Caki2 (cell line): ENCODE measurements at regions not wholly inside any gene's neighbourhood (a gene's known extent, or its start where the extent isn't known, plus 50 kb on each side); places are given as distances from the start of the nearest gene placed in this dataset.
"Not testable (repeated sequence)": the region's sequence is repeated elsewhere in the genome, so short reads cannot be mapped to it uniquely, and the experiment has no call there.

Experiments
- DNase-seq: peaks from one replicate; pipeline ENCODE4 v3.0.0-alpha.2; 2015; ENCODE audit warnings: low read depth
- in situ Hi-C: cut with HindIII; loops from 2 replicates; pipeline ENCODE4 v1.10.0; 2016; ENCODE audit warnings: low sequenced_read_pairs, low pct_unique_long_range_greater_than_20kb, mixed read lengths

DNA sequence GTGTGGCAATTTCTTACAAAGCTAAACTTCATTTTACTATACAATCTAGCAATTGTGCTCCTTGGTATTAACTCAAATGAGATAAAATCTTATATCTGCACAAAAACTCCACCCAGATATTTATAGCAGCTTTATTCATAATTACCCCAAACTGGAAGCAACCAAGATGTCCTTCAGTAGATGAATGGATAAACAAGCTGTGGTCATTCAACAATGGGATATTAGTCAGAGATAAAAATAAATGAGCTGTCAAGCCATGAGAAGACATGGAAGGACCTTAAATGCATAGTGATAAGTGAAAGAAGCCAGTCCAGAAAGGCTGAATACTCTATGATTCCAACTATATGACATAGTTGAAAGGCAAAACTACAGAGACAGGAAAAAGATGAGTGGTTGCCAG lies 98.9 kb upstream of the BMP2 start:
- no peak for DNase-seq
- in situ Hi-C loops = no loop called here

DNA sequence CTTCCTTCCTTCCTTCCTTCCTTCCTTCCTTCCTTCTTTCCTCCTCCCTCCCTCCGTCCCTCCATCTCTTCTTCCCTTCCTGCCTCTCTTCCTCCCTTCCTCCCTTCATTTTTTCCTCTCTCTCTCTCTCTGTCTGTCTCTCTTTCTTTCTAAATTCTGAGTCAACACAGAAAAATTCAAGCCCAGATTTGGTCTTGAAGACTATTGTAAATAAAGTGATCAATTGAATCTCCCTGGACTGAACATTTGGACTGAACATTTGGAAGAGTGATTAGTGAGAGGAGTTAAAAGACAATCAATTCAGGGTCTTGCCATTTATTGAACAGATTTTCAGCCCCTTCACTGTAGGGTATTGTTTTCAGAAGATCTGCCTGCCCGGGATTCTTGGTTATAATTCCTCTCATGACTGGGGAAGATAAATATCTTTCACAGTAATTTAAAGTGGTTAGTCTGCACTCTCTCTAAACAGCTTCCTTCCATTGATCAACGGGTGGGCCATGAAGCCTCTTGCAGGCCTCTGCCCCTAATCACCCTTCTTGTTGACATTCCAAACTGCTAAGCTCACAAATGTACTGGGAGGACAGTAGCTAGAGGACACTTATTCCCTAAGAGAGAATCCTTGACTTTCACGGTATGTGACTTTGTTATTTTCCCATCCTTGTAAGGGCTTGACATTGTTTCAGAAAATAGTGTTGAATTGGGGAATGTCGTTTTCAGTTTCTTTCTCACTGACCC lies 101.7 kb upstream of the BMP2 start:
- peak; percentile 12 for DNase-seq
- in situ Hi-C loops = no loop called here

DNA sequence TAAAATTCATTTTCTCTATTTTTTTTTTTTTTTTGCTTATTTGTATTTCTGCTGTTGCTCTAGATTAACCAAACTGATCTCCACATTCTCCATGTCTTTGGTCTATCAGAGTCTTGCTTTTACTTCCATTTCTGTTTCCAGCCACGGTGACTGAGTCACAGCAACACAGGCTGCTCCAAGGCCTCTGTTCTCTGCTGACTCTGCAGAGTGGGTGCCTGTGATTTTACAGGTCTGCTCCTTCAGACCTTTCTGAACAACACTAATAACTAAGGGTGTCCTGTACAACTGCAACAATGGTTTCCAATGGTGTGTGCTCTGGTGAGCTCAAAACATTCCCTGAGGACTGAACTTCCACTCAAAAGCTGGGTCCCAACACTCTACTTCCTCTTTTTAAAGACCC lies 102.3 kb upstream of the BMP2 start:
- no peak for DNase-seq
- in situ Hi-C loops = no loop called here

DNA sequence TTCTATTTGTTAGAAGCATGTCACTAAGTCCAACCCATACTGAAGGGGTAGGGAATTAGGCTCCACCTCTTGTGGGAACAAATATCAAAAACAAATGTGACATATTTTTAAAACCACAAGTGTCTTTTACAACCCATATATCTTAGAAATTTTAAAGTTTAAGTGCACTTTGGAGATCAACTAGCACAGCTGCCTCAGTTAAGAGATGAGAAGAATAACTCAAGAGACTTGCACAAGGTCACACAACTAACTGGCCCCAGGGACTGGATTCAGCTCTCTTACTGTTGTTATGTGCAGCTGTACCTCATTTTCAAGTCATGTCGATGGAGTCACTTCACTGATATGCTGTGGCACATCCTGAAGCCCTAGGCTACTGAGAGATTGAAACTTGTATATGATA lies 102.9 kb upstream of the BMP2 start:
- in situ Hi-C loops = no loop called here

DNA sequence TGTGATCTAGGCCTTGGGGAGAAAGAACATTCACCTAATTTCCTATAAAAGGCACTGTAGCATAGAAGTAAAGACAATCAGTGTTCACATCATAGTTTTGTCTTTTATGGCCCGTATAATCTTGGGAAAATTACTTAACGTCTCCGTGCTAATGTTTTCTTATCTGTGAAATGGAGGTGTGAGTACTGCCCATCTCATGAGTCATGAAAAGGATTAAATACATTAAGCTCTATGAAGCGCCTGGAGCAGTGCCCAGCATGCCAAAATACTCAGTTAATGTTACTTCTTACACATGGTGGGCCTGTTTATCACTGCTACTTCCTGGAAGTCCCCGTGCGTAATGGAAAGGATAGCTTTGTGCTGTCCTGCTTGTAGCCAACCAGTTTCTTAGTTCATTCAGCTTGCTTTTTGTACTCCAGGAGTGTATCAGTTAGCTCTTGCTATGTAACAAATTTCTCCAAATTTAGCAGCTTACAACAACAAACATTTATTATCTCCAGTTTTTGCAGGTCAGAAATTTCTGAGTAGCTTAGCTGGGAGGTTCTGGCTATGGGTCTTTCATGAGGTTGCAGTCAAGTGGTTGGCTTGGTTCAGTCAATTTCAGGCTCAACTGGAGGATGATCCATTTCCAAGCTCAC lies 103.6 kb upstream of the BMP2 start:
- in situ Hi-C loops = no loop called here
- peak; percentile 55 for DNase-seq

More for the DNA sequence above, 102.9 kb upstream of the BMP2 start:
- no peak for DNase-seq

DNA sequence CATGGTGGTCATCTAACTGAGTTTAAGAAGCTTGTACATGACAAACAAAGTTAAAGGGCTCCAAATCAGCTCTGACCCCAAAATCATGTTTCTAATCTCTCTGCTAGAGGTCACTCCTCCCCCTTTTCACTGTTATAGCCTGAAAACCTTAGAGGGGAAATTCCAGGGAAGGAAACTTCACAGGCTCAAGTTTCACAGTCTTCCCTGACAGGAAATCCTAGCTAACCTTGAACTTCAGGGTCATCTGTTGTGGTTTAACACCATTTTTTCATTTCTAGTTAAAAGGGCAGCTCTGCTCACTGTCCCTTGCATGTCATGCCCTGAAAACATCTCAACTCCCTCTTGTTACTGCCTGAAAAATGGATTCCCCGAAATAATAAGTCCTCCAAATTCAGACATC lies 104.4 kb upstream of the BMP2 start:
- in situ Hi-C loops = no loop called here
- peak; percentile 9 for DNase-seq

DNA sequence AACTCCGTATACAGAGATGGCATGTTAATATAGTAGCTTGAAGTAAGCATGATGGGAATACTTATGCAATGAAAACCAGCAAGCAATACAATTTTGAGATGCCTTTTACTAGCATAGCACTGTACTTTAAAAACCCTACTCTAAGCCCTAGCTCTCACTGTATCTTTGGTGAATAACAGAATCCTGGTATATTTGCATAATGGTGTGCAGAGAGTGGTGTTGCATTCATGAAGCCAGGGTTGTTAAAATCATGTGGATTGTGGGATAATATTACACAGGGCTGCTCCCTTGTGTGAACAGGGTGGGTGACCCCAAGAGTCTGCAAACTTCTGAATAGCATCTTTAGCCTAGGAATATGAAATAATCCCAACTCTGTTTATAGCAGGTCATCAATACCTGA lies 105.2 kb upstream of the BMP2 start:
- in situ Hi-C loops = no loop called here
- DNase-seq = no peak

DNA sequence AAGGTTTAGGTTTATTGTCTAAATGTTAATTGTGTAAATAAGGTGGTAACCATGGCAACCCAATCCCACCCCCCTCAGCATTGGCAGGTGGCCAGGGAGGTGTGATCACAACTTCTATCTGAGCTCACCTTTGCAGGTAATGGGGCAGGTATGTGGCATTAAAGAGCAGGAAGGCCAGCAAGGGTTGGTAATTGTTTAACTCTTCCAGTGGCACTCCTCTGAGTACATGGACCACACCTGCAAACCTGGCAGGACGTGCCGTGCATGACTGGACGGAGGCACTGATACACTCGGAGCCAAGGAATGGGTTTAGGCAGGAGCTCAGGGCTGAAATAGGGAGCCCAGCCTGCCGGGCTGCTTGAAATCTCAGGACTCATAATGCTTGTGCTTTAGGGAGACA lies 107.0 kb upstream of the BMP2 start:
- in situ Hi-C loops = no loop called here

DNA sequence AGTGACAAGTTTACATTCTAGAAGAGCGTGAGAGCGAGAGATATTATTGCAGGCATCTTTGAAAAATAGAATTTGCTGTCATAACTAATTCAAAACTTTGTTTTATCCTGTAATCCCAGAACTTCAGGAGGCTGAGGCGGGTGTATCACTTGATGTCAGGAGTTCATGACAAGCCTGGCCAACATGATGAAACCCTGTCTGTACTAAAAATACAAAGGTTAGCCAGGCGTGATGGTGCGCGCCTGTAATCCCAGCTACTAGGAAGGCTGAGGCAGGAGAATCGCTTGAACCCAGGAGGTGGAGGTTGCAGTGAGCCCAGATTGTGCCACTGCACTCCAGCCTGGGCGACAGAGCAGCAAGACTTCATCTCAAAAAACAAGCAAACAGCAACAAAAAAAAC lies 108.6 kb upstream of the BMP2 start:
- DNase-seq, in situ Hi-C loops: not testable (repeated sequence)

More for the DNA sequence above, 107.0 kb upstream of the BMP2 start:
- no peak for DNase-seq

DNA sequence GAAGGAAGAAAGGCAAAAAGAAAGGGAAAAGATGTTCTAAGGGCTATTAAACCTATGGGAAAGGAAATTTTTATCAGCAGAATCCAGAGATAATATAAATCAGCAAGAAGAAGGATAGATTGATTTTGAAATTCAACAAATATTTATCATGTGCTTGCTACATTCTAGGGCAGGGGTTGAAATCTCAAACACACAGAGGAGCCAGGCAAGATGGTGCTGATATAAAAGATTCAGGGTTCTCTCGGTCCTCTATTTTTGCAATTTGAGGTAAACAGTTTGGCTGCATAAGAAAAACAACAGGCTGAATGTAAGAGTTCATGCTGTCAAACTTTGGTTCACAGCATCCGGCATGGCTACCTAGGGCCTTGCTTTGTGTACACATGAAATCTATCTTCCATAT lies 109.6 kb upstream of the BMP2 start:
- no peak for DNase-seq
- in situ Hi-C loops = no loop called here

DNA sequence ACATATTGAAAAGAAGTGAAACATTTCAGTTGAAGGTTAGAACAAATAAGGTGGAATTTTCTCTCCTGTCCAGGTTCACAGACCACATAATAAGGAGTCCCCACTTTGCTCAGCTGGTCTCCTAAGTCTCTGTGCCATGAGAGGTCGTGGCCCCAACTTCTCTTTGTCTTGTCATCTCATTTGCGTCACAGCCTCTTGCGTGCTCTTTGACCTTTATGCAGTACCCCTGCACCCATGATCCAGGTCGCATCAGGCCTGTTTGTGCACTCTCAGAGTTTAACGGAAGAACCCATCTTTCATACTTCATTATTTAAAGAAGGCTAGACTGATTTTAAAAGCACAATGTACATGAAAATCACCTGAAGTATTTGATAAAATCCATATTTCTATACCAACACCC lies 110.4 kb upstream of the BMP2 start:
- no peak for DNase-seq
- in situ Hi-C loops = no loop called here

DNA sequence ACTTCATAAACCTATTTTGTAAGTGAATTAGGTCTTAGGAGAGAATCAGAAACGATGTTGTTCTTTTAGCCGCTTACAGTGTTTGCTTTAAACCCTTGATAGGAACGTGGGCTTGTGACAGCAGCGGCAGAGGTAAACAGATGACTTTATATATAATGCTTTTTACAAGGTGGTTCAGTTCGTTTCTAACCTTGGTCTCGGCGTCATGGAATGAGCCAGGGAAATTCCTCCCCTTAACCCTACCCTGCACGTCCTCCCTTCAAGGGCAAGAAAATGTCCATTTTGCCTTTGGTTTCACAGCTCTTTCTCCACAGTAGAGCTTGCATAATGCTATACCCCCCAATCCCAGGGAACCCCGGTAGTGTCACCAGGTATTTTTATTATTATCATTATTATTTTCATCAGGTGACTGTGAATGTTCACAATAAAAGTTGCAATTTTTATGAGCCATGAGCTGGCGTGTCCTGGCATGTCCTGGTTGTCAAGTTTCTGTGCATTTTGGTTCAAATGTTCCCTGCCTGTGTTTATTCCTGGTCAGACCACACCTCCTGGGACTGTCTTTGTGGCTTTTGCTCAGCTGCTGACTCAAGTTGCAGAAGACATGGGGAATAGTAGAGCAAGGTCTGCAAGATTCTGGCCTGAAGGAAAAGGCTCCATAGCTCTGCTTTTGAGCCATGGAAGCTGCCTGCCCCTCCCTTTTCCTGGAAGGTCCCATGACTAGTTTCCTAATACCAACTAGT lies 112.8 kb upstream of the BMP2 start:
- in situ Hi-C loops = no loop called here

DNA sequence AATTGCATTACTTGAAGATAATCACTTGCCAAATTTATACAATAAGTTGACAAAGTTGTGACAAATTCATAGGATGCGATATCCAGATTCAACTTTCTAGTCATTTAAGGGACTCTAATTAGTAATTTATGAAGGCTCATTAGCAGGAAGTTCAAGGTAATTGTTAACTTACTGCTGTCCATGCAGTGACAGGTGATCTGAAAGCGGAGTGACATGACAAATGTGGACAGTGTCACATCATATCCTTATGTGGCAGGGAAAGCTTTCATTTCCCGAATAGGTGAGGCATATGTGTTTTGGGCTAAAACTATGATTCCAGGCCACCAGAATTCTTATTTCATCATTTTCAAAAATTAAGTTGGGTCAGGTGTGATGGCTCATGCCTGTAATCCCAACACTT lies 115.9 kb upstream of the BMP2 start:
- no peak for DNase-seq
- in situ Hi-C loops = no loop called here

More for the DNA sequence above, 112.8 kb upstream of the BMP2 start:
- no peak for DNase-seq

DNA sequence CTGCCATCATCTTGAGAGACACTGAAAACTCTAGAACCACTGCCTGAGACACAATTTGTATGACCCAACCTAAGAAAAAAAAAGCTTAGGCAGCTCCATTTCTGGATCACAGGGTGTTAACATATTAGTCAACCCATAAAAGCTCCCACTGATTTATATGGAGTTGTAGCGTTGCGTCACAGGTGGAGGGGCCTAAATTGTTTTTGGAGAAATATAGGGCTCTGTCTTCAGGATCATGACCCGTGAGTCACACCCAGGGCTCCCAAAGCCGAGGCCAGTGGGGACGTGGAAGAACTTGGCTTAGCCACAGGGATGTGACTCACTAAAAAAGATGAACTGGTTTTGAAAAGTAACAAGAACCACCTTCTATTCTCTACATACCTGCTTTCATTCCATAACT lies 116.5 kb upstream of the BMP2 start:
- in situ Hi-C loops = no loop called here
- DNase-seq = peak; percentile 56

DNA sequence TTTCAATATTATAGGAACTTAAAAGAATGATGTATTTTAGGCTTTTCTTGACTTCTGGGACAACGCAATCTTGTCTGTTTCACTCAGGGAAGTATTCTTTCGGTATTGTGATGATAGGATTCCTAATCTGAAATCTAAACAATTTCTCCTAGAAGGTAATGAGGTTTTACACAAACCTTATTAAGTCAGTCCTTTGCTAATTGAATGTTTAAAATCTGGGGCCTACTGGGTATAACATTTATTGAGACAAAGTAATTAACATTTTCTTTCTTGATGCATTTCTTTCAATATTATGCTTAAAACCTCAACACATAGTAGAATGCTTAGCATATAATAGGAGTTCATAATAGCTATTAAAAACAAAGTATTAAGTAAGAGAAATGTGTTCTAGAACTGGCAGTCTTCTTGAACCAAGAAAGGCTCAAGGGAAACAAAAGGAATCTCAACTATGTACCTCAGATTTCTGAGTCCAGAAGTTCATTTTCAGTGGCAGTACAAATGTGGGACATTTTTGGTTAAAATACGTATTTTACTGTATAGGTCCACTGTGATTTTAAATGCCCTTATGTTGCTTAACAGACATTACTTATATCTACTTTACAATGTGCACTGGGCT lies 121.4 kb upstream of the BMP2 start:
- in situ Hi-C loops = no loop called here
- no peak for DNase-seq

DNA sequence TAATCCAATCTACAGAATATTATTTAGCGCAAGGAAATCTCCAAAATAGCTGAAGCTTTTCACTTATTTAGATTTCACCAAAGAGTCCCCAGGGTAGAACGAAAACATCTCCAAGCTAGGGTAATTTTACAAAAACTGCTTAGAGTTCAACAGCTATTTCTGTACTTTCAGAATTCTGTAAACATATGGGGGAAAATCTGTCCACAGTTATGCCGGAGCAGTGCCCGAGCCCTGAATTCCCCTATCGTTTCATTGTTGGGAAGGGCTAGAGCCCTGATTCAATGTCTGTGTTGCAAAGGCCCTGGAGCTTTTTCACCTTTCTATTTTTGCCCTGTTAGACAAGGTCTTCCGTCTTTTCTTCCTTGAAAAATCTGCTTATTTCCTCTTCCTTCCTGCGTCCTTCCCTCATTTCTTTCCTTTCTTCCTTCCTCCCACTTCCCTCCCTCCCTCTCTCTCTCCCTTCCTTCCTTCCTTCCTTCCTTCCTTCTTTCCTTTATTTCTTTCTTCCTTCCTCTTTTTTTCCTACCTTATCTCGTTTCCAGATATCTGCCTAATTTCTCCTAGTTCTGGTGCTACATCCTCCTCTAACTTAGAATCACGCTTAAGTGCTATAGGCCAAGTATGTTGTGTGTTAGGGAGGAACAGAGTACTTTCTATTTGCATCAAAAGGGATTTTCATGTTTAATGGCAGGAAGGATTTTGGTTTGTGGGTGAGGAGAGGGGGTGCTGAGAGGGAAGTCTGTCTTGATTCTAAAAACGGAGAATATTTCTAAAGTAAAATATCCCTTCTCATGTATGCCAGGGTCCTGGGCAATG lies 122.5 kb upstream of the BMP2 start:
- DNase-seq = no peak
- in situ Hi-C loops = no loop called here

DNA sequence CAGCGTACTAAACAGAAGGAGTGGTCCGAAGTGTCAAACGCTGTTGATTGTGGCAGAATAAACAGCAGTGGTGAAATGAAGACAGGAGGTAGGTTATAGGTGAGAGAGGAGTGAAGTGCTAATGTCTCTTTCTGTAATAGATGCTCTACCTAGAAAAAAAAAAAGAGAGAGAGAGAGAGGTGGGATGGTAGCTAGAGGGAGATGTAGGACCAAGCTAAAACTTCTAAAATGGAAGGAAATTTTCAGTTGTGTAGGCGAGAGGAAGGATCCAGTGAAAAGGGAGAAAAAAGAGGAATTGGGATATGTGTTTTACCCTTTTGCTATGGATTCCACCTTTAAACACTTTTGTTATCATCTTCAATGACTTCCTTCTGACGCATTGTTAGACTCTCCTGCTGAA lies 126.5 kb upstream of the BMP2 start:
- in situ Hi-C loops = no loop called here
- DNase-seq = no peak

DNA sequence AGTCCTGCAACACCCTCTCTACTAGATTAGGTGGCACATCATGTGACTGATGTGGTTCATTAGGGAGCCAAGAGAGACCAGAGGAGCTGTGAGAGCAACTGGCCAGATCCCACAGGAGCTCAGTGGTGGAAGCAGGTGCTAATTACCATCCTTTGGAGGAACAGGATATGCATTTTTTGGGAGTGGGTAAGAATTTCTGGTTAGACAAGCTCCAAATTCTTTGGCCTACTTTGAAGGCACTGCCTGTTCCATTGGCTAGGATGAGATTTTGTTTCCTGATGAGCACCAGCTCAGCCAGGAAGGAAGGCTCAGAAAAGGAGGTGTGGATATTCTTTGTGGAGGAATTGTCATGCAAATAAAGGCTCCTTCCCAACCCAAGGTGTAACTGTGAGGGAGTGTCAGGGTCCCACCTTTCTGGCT lies 130.3 kb upstream of the BMP2 start:
- in situ Hi-C loops = no loop called here
- no peak for DNase-seq
